ENCODE measurements at regions not wholly inside any gene's neighbourhood (a gene's known extent, or its start where the extent isn't known, plus 50 kb on each side); places are given as distances from the start of the nearest gene placed in this dataset.

DNA sequence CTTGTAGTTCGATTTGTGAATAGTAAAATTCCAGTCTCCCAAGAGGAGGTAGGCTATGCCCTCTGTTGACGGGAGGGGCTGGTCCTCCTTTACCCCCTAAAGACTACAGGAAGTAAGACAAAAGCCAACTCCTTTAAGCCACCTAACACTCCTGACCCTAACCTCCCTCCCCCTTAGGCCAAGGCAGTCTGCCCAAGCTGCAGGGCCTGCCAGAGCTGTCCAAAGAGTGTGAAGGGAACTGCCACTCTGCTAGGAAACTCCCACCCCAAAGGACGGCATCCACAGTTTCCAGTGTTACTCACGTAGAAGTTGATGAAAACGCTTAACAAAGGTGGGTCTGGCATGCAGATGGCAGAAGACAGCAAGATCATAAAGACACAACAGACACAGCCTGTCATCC lies 803.2 kb downstream of the PLA2G4A start:
- no peaks in the 10 kb centered on the region for H3K36me3 ChIP-seq (replicated peaks; ENCODE audit: insufficient read depth, low read length)
- H3K27ac ChIP-seq (ENCODE audit: low read length), result no peak overlapping the region
- no peak overlapping the region for H3K4me3 ChIP-seq (ENCODE audit: low read length)
- no peak overlapping the region for H3K4me2 ChIP-seq (ENCODE audit: low read depth, low read length)
- no peaks in the 10 kb centered on the region for H3K4me1 ChIP-seq (ENCODE audit: low read length)
- no peak for DNase-seq
- H3K79me2 ChIP-seq (ENCODE audit: low read length), result no peaks in the 10 kb centered on the region
- H4K20me1 ChIP-seq (ENCODE audit: insufficient read depth, low read length), result no peaks in the 10 kb centered on the region
- H3F3A ChIP-seq (ENCODE audit: insufficient read depth, low read length), result no peaks in the 10 kb centered on the region
- no peaks in the 10 kb centered on the region for H3K9me3 ChIP-seq (replicated peaks; ENCODE audit: insufficient read depth, low read length)
- H3K9ac ChIP-seq (ENCODE audit: low read length), result no peak overlapping the region
- no peaks in the 10 kb centered on the region for H3K27me3 ChIP-seq (replicated peaks; ENCODE audit: insufficient read depth, low read length)
- no peak for TF ChIP-seq EZH2 (optimal IDR thresholded peaks at IDR 0.05; ENCODE audit: low read depth, low read length)
- no peak for TF ChIP-seq EZH2phosphoT487 (IDR thresholded peaks at IDR 0.05; ENCODE audit: low read length)
- TF ChIP-seq, protein P1, sequence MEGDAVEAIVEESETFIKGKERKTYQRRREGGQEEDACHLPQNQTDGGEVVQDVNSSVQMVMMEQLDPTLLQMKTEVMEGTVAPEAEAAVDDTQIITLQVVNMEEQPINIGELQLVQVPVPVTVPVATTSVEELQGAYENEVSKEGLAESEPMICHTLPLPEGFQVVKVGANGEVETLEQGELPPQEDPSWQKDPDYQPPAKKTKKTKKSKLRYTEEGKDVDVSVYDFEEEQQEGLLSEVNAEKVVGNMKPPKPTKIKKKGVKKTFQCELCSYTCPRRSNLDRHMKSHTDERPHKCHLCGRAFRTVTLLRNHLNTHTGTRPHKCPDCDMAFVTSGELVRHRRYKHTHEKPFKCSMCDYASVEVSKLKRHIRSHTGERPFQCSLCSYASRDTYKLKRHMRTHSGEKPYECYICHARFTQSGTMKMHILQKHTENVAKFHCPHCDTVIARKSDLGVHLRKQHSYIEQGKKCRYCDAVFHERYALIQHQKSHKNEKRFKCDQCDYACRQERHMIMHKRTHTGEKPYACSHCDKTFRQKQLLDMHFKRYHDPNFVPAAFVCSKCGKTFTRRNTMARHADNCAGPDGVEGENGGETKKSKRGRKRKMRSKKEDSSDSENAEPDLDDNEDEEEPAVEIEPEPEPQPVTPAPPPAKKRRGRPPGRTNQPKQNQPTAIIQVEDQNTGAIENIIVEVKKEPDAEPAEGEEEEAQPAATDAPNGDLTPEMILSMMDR (IDR thresholded peaks at IDR 0.05; ENCODE audit: low read length), result no peak
- H3K9me2 ChIP-seq (replicated peaks; ENCODE audit: insufficient read depth, low read length), result no peaks in the 10 kb centered on the region
- no peak overlapping the region for H2AFZ ChIP-seq (ENCODE audit: low read length)

DNA sequence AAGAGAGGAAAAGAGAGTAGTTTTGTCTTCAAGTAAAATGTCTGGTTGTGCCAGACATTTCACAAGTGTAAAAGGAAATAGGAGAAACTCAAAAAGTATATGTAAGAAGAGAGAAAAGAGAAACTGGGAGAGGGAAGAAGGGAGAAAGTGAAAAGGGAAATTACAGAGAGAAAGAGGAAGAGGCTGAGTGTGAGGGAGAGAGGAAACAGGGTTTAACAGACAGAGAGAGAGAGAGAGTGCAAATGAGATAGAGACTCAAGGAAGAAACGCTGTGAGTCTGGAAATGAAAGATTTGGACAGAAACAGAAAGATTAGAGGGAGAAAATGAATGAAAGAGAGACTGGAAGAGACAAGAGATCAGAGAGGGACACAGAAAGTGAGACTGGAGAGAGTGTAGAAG lies 806.2 kb downstream of the PLA2G4A start:
- H3K9me3 ChIP-seq (replicated peaks; ENCODE audit: insufficient read depth, low read length), result no peaks in the 10 kb centered on the region
- H3K79me2 ChIP-seq (ENCODE audit: low read length), result no peaks in the 10 kb centered on the region
- H2AFZ ChIP-seq (ENCODE audit: low read length), result no peak overlapping the region
- H3K27me3 ChIP-seq (replicated peaks; ENCODE audit: insufficient read depth, low read length), result no peaks in the 10 kb centered on the region
- H4K20me1 ChIP-seq (ENCODE audit: insufficient read depth, low read length), result no peaks in the 10 kb centered on the region
- H3F3A ChIP-seq (ENCODE audit: insufficient read depth, low read length), result no peaks in the 10 kb centered on the region
- H3K4me2 ChIP-seq (ENCODE audit: low read depth, low read length), result no peak overlapping the region
- DNase-seq, result no peak
- H3K4me3 ChIP-seq (ENCODE audit: low read length), result no peak overlapping the region
- H3K27ac ChIP-seq (ENCODE audit: low read length), result no peak overlapping the region
- no peak overlapping the region for H3K9ac ChIP-seq (ENCODE audit: low read length)
- TF ChIP-seq EZH2 (optimal IDR thresholded peaks at IDR 0.05; ENCODE audit: low read depth, low read length), result no peak
- TF ChIP-seq EZH2phosphoT487 (IDR thresholded peaks at IDR 0.05; ENCODE audit: low read length), result no peak
- TF ChIP-seq, protein P1 (IDR thresholded peaks at IDR 0.05; ENCODE audit: low read length), result no peak
- H3K36me3 ChIP-seq (replicated peaks; ENCODE audit: insufficient read depth, low read length), result no peaks in the 10 kb centered on the region
- H3K9me2 ChIP-seq (replicated peaks; ENCODE audit: insufficient read depth, low read length), result no peaks in the 10 kb centered on the region
- H3K4me1 ChIP-seq (ENCODE audit: low read length), result no peaks in the 10 kb centered on the region

DNA sequence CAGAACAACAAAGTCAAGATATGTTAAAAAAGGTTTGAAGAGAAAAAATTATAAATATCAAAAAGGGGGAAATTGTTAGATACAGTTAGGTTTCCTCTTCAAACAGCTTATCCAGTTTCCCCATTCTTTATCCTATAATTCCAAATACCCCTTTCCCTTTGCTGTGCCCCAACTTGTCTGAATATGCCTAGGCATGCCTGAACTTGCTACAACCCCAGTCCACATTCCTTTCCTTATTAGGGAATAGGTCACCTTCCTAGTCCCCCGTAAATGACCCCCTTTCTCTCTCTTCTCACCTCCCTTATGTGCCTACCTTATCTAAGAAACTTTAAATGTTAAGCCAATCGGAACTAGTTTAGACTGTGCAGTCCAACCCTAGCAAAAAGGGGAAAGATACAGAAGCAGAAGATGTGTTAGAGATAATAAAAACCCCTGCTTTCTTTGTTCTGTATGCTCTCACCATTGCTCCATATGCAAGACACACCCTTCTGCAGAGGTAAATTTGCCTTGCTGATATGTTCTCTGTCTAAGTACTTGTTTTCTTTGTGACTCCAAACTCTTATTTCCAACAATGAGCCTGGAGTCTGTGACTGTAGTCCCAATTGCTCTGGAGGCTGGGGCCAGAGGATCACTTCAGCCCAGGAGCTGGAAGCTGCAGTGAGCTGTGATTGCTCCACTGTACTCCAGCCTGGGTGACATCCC lies 810.1 kb downstream of the PLA2G4A start:
- Histone ChIP-seq H3K9ac (ENCODE audit: low read length) (no peak overlapping the region), H3K4me1 (ENCODE audit: low read length) (no peaks in the 10 kb centered on the region), H3F3A (ENCODE audit: insufficient read depth, low read length) (no peaks in the 10 kb centered on the region), H3K4me3 (ENCODE audit: low read length) (no peak overlapping the region), H3K9me3 (replicated peaks; ENCODE audit: insufficient read depth, low read length) (no peaks in the 10 kb centered on the region), H3K9me2 (replicated peaks; ENCODE audit: insufficient read depth, low read length) (no peaks in the 10 kb centered on the region), H3K4me2 (ENCODE audit: low read depth, low read length) (no peak overlapping the region), H3K27me3 (replicated peaks; ENCODE audit: insufficient read depth, low read length) (no peaks in the 10 kb centered on the region), H3K79me2 (ENCODE audit: low read length) (no peaks in the 10 kb centered on the region), H4K20me1 (ENCODE audit: insufficient read depth, low read length) (no peaks in the 10 kb centered on the region), H3K36me3 (replicated peaks; ENCODE audit: insufficient read depth, low read length) (no peaks in the 10 kb centered on the region), H2AFZ (ENCODE audit: low read length) (no peak overlapping the region), H3K27ac (ENCODE audit: low read length) (no peak overlapping the region)
- TF ChIP-seq, protein P1 (IDR thresholded peaks at IDR 0.05; ENCODE audit: low read length), result no peak
- no peak for TF ChIP-seq EZH2phosphoT487 (IDR thresholded peaks at IDR 0.05; ENCODE audit: low read length)
- TF ChIP-seq EZH2 (optimal IDR thresholded peaks at IDR 0.05; ENCODE audit: low read depth, low read length), result no peak
- DNase-seq, result no peak

Data from MM.1S (cell line).